ENCODE measurements at regions not wholly inside any gene's neighbourhood (a gene's known extent, or its start where the extent isn't known, plus 50 kb on each side); places are given as distances from the start of the nearest gene placed in this dataset.

DNA sequence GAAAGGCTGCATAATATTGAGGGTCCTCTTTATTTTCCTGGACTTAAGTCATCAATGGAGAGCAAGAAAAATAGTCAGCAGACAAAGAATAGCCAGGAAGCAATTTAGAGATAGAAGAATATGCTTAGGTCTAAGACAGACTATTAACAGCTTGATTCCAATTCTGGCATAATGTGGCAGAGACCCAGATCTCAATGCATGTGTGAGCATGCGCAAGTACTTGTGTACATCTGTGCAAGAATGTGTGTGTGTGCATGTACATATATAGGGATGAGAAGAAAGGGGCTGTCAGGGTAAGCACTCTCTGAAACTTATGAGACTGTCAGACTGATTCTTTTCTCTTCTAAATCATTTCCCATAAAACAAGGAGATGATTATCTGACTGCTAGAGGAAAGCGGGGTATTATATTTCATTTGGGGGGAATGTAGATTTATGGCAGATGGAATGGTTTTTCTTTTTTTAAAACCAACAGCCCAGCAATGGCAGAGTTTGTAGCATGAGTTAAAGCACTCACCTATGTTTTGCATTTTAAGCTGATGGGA is 381.3 kb upstream of the SPRED2 start:
- no peak for DNase-seq (ENCODE audit: extremely low read depth, low read depth)
- TF ChIP-seq, protein P1, sequence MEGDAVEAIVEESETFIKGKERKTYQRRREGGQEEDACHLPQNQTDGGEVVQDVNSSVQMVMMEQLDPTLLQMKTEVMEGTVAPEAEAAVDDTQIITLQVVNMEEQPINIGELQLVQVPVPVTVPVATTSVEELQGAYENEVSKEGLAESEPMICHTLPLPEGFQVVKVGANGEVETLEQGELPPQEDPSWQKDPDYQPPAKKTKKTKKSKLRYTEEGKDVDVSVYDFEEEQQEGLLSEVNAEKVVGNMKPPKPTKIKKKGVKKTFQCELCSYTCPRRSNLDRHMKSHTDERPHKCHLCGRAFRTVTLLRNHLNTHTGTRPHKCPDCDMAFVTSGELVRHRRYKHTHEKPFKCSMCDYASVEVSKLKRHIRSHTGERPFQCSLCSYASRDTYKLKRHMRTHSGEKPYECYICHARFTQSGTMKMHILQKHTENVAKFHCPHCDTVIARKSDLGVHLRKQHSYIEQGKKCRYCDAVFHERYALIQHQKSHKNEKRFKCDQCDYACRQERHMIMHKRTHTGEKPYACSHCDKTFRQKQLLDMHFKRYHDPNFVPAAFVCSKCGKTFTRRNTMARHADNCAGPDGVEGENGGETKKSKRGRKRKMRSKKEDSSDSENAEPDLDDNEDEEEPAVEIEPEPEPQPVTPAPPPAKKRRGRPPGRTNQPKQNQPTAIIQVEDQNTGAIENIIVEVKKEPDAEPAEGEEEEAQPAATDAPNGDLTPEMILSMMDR (IDR thresholded peaks at IDR 0.05; ENCODE audit: low read depth, low read length, missing control alignments): no peak
- H3K4me3 ChIP-seq (replicated peaks; ENCODE audit: low read depth, low read length): no peak overlapping the region

DNA sequence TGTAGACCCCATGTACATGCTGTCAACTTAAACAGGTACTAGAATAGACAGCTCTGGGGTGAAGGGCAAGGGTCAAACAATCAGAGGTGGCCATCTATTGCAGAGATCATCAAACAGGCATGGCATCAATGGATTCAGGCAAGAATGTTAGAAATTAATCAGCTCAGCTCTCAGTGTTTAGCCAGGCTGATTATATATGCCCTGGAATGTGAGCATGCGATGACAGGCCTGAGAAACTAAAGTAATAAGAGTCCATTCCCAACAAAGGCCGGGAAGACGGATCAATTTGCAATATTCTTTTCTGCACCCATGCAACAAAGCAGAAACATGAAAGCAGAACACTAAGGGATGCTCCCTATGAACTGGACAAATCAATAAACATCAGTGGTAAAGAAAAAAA is 380.5 kb upstream of the SPRED2 start:
- no peak for DNase-seq (ENCODE audit: extremely low read depth, low read depth)
- H3K4me3 ChIP-seq (replicated peaks; ENCODE audit: low read depth, low read length): no peak overlapping the region
- TF ChIP-seq, protein P1 (IDR thresholded peaks at IDR 0.05; ENCODE audit: low read depth, low read length, missing control alignments): no peak

DNA sequence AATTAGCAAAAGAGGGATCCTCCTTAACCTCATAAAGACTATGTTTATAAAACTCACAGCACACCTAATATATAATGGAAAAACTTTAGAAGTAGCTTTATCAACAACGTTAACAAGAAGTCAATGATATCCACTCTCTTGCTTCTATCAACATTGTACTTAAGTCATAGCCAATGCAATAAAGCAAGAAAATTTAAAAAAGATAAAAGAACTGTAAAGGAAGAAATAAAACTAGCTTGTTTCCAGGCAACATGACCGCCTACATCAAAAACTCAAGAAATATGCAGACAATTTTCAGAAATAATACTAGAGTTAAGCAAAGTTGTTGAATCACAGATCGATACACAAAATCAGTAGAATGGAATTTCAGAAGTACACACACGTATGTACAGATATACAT is 375.5 kb upstream of the SPRED2 start:
- H3K4me3 ChIP-seq (replicated peaks; ENCODE audit: low read depth, low read length): no peak overlapping the region
- DNase-seq (ENCODE audit: extremely low read depth, low read depth): no peak
- TF ChIP-seq, protein P1 (IDR thresholded peaks at IDR 0.05; ENCODE audit: low read depth, low read length, missing control alignments): no peak

DNA sequence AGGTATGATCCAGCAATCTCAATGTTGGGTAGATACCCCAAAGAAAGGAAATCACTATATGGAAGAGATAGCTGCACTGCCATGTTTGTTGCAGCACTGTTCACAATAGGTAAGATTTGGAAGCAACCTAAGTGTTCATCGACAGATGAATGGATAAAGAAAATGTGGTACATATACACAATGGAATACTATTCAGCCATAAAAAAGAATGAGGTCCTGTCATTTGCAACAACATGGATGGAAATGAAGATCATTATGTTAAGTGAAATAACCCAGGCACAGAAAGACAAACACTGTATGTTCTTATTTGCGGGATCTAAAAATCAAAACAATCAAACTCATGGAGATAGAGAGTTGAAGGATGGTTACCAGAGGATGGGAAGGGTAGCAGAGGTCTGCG is 372.4 kb upstream of the SPRED2 start:
- H3K4me3 ChIP-seq (replicated peaks; ENCODE audit: low read depth, low read length): no peak overlapping the region
- TF ChIP-seq, protein P1 (IDR thresholded peaks at IDR 0.05; ENCODE audit: low read depth, low read length, missing control alignments): no peak
- DNase-seq (ENCODE audit: extremely low read depth, low read depth): no peak

DNA sequence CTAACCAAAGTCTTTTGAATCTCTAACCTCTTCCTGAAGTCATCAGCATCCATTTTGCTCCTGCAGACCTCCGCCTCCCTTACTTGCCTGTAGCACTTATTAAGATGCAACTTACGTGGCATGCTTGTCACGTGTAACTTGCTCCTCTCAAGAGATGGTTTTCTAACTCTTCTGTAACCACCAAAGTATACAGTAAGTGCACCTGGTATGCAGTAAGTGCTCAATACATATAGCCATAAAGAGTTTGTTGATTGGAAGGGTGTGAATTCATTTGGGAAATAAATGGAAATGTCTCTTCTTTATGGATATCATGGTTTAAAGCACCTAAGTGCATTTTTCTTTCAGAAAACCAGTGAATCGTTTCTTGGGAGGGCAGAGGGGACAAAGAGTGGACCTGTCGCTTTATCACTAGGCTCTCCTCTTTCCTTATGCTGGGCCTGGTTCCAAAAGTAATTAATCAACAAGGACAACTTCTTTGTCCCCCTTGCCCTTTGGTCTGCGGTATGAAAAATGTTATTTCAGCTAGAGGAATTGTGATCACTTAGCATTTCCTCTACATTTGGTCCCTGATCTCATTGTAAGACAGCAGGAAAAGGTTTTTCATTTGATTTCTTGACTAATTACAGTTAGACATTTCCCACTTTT is 370.0 kb upstream of the SPRED2 start:
- no peak overlapping the region for H3K4me3 ChIP-seq (replicated peaks; ENCODE audit: low read depth, low read length)
- TF ChIP-seq, protein P1 (IDR thresholded peaks at IDR 0.05; ENCODE audit: low read depth, low read length, missing control alignments): no peak
- no peak for DNase-seq (ENCODE audit: extremely low read depth, low read depth)

DNA sequence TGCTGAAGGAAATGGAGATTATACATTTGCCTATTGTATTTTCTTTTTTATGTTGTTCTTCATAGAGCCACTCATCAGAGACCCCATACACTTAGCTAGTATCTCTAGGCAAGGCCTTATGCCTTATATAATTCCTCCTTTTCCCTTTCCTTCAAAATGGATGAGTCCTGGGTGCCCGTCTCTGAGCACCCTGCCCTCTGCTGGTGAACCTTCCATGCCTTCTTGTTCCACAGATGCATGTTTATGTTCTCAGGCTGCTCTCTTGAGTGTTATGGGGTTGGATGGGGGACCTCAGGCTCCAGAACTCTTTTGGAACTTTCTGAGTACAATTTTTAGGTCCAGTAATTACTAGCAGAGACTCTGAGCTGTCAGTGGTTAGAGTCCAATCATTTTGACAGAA is 368.6 kb upstream of the SPRED2 start:
- TF ChIP-seq, protein P1 (IDR thresholded peaks at IDR 0.05; ENCODE audit: low read depth, low read length, missing control alignments): peak; percentile 46
- no peak overlapping the region for H3K4me3 ChIP-seq (replicated peaks; ENCODE audit: low read depth, low read length)
- DNase-seq (ENCODE audit: extremely low read depth, low read depth): no peak

Measured in HFF-Myc (cell line).